Stomach (tissue), 4 donors: ENCODE measurements at regions not wholly inside any gene's neighbourhood (a gene's known extent, or its start where the extent isn't known, plus 50 kb on each side); places are given as distances from the start of the nearest gene placed in this dataset.

Experiments
- EP300 ChIP-seq: sonication (generic); formaldehyde crosslinking; IDR thresholded peaks from one replicate; pipeline ENCODE4 v1.6.1; 2017; ENCODE audit warnings: antibody characterized with exemption
- POLR2A ChIP-seq, 4 donors: fragments of 450-650 bp; IDR thresholded peaks; one replicate each; pipeline ENCODE4 v1.6.1; 2016; ENCODE audit warnings: antibody characterized with exemption in 4 of 4, control low read depth in 2 of 4, mild to moderate bottlenecking in 1 of 4, moderate library complexity in 1 of 4
- POLR2AphosphoS5 ChIP-seq, 3 donors: sonication (generic); formaldehyde crosslinking; IDR thresholded peaks; one replicate each; pipeline ENCODE4 v1.6.1; 2016; ENCODE audit warnings: antibody characterized with exemption in 3 of 3
- TF ChIP-seq, protein P1 (sequence below), 7 experiments: fragments of 450-650 bp in 4 of 7; fragments of 200-600 bp in 3 of 7; sonication (generic) in 3 of 7; IDR thresholded peaks; one replicate each; pipeline ENCODE4 v1.5.1; 2016 to 2019; ENCODE audit warnings: antibody characterized with exemption in 7 of 7, control low read depth in 2 of 7, mild to moderate bottlenecking in 1 of 7

DNA sequence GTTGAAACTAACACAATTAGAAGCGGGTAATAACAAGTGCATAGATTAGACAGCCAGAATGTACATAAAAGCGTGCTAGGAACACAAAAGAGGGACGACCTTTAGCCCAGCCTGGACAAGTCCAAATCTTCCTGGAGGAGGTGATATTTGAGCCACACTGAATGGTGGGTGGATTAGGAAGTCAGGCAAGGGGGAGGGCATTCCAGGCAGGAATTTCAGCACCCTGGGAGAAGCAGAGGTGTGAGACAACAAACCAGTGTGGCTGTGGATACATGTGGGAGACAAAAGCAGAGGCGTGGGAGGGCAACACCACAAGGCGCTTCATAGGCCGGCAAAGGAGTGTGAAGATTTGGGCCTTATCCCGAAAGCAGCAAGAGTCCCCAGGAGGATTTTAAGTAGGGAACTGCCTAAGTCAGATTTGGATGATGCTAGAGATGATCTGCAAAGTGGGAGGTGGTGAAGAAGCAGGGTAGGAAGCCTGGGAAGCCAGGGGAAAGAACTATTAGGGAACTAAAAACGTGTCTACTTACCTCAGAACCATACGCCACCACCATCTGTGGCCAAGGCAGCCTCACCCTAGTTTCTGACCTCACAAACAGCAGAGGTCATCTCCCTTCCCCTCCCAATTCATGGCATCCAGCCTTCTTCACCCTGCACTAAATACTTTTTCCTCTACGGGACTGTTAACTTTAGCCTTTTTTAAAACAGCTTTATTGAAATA lies 81.8 kb downstream of the GLUL start:
- TF ChIP-seq POLR2A (IDR thresholded peaks at IDR 0.05), result no peak
- TF ChIP-seq, protein P1, sequence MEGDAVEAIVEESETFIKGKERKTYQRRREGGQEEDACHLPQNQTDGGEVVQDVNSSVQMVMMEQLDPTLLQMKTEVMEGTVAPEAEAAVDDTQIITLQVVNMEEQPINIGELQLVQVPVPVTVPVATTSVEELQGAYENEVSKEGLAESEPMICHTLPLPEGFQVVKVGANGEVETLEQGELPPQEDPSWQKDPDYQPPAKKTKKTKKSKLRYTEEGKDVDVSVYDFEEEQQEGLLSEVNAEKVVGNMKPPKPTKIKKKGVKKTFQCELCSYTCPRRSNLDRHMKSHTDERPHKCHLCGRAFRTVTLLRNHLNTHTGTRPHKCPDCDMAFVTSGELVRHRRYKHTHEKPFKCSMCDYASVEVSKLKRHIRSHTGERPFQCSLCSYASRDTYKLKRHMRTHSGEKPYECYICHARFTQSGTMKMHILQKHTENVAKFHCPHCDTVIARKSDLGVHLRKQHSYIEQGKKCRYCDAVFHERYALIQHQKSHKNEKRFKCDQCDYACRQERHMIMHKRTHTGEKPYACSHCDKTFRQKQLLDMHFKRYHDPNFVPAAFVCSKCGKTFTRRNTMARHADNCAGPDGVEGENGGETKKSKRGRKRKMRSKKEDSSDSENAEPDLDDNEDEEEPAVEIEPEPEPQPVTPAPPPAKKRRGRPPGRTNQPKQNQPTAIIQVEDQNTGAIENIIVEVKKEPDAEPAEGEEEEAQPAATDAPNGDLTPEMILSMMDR (IDR thresholded peaks at IDR 0.05), result no peak
- peak in 1 of 3 donors; percentile 10 for TF ChIP-seq POLR2AphosphoS5 (IDR thresholded peaks at IDR 0.05)
- TF ChIP-seq EP300, result no peak
